Activated CD8-positive, alpha-beta memory T cell treated with anti-CD3 and anti-CD28 coated beads for 1 hour (primary cell): ENCODE measurements at regions not wholly inside any gene's neighbourhood (a gene's known extent, or its start where the extent isn't known, plus 50 kb on each side); places are given as distances from the start of the nearest gene placed in this dataset.
"Not testable (repeated sequence)": the region's sequence is repeated elsewhere in the genome, so short reads cannot be mapped to it uniquely, and the experiment has no call there.

Experiments
- DNase-seq, 2 donors: peaks; one replicate each; pipeline ENCODE4 v3.0.0-alpha.2; 2020; ENCODE audit warnings: low read depth in 1 of 2; ENCODE audit errors: extremely low read depth in 1 of 2

DNA sequence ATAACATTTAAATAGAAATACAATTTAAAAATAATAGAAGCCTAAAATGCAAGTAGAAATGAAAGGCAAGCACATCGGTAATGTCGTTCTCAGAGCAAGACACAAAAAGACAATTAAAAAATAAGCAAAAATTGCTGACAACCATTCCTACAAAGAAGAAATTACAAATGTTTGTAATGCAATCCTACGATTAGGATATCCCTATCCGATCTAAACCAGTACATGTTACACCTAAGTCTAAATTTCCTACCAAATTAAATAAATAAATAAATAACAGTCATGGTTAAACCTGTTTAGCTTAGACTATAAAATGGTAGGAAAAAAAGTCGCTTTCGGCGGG lies 90.0 kb downstream of the ANXA2R start:
- DNase-seq: no peak

DNA sequence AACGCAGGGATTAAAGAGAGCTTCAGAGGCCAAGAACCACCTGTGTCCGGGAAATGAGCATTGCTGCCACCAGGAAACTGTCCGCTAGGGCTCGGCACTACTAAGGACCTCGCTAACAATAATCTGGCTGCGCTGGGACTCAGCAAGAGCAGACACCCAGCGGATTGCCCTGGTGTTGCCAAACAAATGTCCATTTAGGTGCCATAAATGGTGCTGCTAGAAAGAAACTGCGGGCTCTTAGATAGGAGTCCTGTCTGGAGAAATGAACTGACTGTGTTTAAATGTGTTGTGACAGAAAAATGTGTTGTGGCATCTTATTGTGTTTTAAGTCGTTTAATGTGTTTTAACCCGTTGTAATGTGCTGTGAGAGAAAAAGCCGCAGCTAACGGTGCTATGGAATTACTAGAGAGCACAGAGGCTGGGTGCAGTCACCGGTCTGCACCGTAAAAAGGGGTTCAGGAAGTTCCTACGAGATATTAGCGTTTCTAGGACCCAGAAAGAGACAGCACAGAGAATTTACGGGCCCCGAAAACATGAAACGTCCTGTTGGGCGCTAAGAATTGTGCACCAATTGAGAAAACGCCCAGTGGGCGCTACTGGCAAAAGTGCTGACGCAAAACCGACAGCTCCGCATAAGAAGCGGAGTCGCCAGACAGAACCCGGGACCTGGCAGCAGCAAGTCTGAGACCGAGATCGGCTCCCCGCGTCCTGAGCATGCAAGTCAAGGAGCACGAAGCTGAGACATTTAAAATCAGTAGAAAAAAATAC lies 90.6 kb downstream of the ANXA2R start:
- peak; percentile 18 to 33 for DNase-seq

DNA sequence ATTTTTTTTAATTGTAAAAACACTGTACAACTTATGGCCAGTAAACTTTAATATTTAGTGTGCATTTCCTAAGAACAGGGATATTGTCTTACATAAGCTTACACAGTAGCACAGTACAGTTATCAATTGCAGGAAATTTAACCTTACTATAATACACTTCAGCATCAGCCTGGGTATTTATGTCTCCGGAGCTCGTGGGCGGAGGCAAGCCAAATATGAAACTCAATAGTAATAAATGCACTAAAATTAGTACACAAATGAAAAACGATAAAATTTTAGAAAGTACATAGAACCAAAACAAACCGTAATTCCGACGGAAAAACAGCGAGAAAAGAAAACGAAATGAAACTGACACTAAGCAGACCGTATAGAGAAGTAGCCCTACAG lies 91.2 kb downstream of the ANXA2R start:
- DNase-seq: no peak

DNA sequence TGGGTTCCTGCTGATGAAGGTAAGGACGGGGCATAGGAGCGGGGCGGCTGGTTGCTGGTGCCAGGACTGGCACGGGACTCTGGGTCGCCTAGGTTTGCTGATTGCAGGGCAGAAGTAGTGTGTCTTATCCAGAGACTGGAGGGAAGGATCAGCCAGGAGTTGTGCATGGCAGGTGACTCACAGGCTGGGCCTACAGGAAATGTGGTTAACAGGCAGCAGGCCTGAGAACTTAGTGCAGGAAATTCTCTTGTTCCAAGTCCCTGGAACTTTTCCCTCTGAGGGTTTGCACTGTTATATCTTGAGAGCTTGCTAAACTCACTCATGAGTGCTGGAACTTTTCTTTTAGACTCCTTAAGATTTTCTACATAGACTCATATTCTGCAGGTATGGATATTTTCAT lies 95.1 kb downstream of the ANXA2R start:
- DNase-seq: no peak

DNA sequence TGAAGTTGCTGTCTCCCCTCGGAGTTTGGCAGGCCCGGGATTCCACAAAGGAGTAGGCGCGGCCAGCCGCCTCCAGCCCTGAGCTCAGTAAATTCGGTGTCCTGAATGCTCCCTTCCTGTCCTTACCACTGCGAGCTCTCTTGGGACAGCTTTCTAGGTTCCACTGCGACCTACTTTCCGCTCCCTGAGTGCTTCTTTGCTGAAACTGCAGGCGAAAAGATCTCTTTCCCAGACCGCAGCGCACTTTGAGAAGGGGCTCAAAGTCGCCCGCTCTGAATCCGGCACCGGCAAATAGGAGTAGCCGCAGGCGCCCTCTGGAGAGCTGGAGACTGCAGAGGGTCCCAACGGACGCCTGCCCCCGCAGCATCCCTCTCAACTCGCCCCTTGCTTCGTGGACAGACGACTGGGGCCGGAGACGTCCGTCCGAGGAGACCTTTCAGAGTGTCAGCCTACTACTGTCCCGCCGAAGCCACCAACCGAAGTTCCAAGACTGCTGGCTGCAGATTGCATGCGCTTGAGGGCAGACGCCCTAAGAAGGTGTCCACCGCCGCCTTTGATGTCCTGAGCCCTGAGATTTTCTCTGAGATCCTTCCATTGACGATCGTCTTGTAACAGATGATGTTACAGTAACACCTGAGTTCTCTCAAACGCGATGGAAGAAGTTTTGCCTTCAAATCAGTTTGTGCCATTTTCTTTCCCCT lies 96.0 kb downstream of the ANXA2R start:
- DNase-seq: no peak

DNA sequence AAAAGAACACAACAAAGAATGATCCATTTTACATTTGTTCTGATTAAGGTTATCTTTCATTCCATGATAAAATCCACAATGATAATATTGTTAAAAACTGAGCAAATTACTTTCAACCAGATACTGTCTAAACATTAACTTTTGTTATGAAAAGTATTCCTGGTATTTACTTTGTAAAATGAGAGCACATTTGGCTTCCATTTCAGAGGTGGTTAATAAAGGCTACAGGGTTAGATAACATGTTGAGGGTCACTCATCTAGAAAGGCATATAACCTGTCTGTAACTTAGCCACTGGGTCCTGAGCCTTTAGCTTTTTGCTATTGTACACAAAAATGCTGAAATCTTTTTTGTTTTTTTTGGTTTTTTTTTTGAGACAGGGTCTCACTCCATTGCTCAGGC lies 99.3 kb downstream of the ANXA2R start:
- no peak for DNase-seq

DNA sequence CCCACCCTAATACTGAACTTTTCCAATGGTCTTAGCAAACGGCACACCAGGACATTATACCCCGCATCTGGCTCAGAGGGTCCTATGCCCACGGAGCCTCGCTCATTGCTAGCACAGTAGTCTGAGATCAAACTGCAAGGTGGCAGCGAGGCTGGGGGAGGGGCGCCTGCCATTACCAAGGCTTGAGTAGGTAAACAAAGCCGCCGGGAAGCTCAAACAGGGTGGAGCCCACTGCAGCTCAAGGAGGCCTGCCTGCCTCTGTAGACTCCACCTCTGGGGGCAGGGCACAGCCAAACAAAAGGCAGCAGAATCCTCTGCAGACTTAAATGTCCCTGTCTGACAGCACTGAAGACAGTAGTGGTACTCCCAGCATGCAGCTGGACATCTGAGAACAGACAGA lies 108.1 kb downstream of the ANXA2R start:
- DNase-seq: not testable (repeated sequence)

DNA sequence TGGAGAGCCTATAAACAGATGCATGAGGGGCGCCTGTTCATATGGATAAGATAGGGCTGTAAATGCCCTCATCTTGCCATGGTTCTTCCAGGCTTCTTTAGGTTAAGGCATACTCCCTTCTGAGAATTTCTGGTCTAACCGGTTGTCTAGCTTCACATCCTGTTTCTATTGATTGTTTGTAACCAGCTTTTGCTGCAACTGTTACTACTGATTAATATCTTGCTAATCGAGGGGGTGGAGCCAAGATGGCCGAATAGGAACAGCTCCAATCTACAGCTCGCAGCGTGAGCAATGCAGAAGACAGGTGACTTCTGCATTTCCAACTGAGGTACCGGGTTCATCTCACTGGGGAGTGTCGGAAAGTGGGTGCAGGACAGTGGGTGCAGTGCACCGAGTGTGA lies 108.7 kb downstream of the ANXA2R start:
- DNase-seq: not testable (repeated sequence)

DNA sequence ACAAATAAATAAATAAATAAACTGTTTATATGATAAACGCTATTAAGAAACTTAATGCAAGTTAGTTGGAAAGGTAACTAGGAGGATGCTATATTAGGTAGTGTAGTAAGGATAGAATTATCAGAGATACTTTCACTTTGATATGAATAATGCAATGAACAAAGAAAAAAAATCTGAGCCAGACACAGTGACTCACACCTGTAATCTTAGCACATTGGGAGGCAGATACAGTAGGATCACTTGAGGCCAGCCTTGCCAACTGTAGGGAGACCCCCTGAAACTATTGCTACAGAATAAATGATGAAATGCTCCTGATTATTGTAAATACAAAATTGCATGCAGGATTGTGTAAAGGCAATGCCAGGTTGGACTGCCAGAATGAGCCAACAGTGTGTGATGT lies 109.2 kb downstream of the ANXA2R start:
- no peak for DNase-seq

DNA sequence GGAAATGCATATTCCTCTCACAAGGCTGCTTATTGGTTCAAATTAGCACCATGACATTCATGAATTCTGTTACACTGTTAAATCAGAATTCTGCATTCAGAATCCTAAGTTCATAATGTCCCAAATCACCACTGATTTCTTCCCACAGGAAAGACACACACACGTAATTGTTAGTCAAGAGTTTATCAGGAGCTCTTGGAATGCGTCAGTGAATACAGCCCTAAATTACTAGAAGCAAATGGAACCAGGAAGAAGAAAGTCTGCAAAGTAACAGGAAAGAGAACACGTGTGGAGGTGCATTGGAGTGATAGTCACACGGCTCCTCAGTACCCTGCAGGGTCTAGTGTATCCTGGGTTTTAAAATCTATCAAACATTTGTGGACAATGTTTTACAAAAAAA lies 110.2 kb downstream of the ANXA2R start:
- DNase-seq: no peak

DNA sequence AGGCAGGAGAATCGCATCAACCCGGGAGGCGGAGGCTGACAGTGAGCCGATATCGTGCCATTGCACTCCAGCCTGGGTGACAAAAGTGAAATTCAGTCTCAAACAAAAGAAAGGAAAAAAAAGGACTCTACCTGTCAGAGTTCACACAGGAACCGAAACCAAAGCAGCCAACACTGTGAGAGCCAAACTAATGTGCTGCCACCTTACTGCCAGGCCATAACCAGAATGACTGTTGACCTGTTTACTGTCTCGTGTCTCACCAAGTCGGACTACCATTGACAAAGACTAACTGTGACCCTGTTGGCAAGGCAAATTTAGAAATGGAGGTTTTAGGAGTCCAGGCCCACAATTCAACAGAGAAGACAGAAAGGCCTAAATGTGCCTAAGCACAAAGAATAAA lies 112.4 kb downstream of the ANXA2R start:
- no peak for DNase-seq

DNA sequence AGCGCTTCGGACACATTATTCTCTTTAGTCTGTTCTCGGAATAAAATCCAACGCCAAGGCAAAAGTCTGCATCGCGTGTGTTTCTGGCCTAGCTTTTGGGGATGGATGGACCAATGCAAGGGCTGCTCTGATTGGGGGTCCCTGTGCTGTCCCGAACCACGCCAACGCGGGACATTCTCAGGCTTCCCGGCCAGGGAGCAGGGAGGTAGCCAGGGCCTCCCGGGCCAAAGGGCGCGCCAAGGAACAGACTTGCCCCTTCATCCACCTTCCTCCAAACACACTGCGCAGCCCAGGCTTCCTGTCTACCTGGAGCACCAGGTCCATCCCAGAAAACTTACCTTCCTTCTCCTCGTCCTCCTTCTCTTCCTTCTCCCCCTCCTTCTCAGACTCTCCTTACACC lies 113.0 kb upstream of the SELENOP start:
- DNase-seq: no peak

DNA sequence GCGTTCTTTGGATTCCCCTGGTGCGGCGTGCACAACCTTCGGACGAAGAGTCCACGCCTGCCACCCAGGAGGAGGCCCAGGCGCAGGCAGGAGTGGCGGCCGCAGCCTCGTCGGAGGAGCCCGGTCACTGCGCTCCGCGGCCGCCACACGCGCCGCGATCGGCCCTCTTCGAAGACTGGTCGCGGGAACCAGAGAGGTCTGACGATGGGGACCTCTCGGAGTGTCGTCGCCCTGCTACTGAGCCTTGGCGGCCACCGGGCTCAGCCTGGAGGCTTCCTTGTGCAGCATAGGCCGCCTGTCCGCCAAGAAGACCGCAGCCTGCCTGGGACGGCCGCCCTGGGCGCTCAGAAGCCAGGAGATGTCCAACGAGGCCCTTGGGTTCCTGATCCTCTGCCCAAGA lies 112.5 kb upstream of the SELENOP start:
- no peak for DNase-seq

DNA sequence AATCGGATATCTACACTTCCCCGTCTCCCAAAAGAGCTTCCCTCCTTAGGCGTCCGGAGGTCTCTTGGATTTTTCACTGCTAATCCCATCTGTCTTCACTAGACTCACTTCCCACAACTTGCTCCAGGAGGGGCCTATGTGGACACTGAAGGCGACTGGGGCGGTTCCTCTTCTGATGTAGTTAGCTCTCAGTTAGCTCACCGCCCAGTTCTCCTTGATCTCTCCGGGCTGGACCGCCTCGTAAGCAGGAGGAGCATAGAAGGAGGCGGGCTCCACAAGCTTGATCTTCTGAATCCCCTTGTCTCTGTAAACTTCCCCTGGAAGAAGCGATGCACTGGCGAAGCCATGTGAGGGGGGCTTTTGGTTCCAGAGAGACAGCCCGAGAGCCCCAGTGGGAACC lies 112.0 kb upstream of the SELENOP start:
- DNase-seq: no peak

DNA sequence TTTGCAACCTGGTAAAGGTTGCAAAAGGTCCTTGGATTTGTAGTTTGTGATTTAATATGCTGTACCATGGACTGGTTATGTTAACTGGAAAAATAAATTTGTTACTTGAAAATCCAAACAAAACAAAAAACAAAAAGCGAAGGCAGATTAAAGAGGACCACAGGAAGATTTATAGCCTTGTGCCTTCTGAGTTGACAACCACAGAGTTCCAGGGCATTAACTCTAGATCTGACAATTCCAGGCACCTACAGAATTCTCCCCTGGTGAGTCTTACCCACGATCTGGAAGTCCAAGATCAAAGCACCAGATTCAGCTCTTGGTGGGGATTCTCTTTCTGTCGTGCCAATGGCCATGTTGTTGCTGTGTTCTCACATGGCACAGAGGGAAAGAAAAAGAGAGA lies 107.9 kb upstream of the SELENOP start:
- no peak for DNase-seq

DNA sequence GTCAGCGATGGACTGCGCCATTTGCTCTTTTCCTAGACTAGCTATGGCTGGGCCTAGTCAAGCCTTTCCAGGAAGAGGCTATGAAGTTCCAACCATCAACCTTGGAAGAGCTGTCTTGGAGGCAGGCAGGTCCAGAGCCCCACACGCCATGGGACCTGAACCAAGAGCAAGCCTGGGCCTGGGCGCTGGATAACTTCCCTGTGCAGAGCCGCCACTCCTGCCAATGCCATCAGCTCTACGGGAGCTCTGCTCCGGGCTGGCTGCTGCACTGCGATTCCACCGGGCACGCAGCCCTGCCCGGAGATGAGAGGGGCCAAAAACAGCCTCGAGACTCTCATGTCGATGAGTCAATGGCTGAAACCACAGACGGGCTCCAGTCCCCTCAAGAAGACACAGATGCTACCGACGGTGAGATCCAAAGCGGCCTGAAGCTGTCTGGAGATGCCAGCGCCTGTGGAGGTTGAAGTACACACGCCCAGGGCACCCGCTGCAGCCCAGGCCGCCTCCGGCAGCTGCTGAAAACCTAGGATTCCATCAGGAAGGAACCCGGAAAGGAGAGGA lies 103.7 kb upstream of the SELENOP start:
- no peak for DNase-seq

DNA sequence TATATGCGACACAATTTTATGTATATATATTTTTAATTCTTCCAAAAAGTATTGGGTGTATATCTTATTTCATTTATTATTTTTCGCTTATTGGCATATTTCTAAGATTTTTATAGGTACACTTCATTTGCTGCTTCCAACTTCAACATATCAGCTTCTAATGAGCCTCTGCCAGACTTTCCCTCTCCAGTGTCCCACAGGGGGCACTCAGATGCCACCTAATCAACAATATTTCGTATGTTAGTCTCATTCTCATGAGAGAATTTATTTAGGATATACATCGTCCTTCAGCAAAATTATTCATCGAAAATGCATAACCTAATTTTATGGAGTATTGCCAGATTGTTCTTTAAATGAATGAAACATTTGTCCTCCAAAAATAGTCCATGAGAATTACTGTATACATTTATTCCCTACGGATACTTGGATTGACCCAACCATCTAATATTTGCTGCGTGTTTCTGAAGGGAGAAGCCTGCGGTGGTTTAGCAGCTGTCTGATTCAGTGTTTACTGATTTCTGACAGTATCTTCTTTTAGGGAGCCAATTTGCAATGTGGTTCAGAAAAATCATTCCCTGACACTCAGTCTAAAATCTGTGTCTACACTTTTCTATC lies 100.6 kb upstream of the SELENOP start:
- DNase-seq: peak; percentile 27

DNA sequence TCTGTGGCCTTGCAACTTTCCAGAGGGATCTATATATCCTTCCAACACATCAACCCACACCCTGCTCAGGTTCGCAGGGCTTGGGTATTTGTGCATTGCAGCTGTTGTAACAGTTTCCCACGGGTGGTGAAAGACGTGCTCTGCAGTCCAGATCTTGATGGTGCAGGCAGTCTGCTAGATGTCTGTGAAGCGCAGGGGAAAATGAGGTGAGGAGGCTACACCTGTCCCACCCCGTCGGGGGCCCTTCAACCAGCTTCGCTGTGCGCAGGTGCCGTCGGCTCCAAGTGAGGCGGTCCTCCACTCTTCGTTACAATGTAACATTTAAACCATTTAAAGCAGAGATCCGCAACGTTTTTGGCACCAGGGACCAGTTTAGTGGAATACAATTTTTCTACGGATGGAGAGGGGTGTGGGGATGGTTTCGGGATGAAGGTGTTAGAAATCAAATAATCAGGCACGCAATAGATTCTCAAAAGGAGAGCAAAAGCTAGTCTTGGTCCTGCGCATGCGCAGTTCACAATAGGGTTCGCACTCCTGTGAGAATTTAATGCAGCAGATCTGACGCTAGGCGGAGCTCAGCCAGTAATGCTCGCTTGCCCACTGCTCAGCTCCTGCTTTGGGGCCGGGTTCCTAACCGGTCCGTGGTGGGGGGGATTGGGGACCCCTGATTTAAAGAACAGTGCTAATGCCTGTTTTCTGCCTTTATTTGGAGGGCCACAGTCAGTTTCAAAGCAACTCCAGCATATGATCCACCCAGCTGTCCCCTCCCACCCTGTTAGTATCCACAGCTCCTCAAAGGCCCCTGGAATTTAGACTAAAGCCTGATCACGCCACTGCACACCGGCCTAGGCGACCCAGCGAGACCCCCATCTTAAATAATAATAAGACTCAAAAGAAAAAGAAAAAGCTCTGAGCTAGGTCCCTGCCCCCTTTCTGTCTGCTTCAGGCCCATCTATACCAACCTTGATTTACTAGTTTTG lies 97.1 kb upstream of the SELENOP start:
- DNase-seq: peak; percentile 83 to 85

DNA sequence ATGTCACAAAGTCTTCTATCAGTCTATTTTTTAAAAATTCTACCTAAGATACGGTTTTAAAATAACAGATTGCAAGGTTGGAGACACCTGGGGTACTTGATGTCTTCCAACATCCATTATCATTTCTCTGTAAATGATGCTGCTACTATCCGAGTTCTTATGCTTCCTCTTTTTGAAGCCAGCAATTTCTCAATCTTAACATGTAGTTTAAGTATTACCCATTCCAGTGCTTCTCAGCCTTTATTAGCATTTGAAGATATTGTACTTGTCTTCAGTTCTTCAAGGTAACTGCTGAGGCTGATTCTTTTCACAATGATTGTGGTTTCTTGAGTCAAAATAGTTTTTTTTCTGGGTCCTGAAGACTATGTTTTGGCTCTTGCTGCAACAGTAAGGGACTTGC lies 96.4 kb upstream of the SELENOP start:
- no peak for DNase-seq

DNA sequence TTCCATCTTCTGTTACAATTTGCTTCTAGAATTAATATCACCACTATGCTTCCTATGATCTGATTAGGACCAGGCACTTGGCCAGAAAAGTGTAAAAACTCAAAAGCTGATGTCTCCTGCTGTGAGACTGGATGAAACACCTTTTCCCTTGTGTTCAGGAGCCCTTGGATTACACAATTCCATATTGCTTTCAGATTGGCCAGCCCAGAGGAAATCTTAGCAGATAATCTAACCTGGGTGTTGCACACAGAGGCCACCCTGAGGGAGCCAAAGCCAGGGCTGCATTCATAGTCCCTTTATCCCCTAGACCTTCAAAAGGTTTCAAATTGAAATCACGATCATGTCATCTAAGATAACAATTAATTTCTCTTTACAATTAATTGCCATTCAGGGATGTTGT lies 94.1 kb upstream of the SELENOP start:
- no peak for DNase-seq

DNA sequence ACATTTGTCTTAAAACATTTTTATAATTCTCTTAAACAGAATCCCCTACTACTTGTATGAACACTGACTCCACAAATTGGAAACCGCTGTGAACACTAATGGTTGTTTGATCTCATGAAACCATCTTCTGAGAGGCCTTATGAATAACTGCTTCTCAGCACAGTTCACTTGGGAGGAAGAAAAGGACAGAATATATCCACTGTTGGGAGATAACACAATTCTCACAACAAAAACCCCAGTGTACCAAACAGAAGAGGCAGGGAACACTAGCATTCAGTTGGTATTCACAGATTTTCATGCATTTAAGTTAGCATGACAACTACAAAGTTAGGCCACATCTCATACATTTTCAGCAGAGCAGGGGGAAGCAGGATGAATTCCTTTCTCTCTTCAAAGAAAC lies 89.0 kb upstream of the SELENOP start:
- no peak for DNase-seq
